OCI-LY7 (cell line): ENCODE measurements at regions not wholly inside any gene's neighbourhood (a gene's known extent, or its start where the extent isn't known, plus 50 kb on each side); places are given as distances from the start of the nearest gene placed in this dataset.
"Not testable (repeated sequence)": the region's sequence is repeated elsewhere in the genome, so short reads cannot be mapped to it uniquely, and the experiment has no call there.

Source experiments
- BruUV-seq: library from RNA; stranded (reverse); fragments of 400-500 nt; replicated peaks from 2 replicates; lab custom pipeline; 2021; lab: Mats Ljungman, UMichigan
- CTCF ChIA-PET: fragments of 300-600 bp; sonication (Branson Sonifier 250); formaldehyde crosslinking; loops from one replicate; lab custom pipeline; 2022; ENCODE audit warnings: antibody characterized with exemption; ENCODE audit not compliant: unreplicated experiment; lab: Charles Lee
- POLR2A ChIA-PET: fragments of 300-600 bp; sonication (Branson Sonifier 250); formaldehyde crosslinking; loops from one replicate; lab custom pipeline; 2022; ENCODE audit warnings: antibody characterized with exemption; lab: Charles Lee
- DNase-seq: peaks from one replicate; pipeline ENCODE4 v3.0.0-alpha.2; 2015; ENCODE audit warnings: low spot score
- H2AFZ ChIP-seq: fragments of 200-600 bp; sonication (generic), shearing (Covaris generic); 2 replicates; pipeline ENCODE4 v1.6.1; 2014; ENCODE audit warnings: mild to moderate bottlenecking, antibody characterized with exemption, low read length, moderate library complexity
- H3K27ac ChIP-seq: fragments of 200-600 bp; sonication (generic); 2 replicates; pipeline ENCODE4 v1.5.1; 2014; ENCODE audit warnings: mixed run types, low read depth, mild to moderate bottlenecking, moderate library complexity, low read length, inconsistent platforms; ENCODE audit not compliant: poor library complexity, severe bottlenecking
- H3K36me3 ChIP-seq: fragments of 200-600 bp; sonication (generic); 2 replicates; pipeline ENCODE4 v1.6.1; 2014; ENCODE audit warnings: mild to moderate bottlenecking, antibody characterized with exemption, low read length, moderate library complexity, mixed read lengths; ENCODE audit not compliant: insufficient read depth
- H3K4me1 ChIP-seq: fragments of 200-600 bp; sonication (generic); 2 replicates; pipeline ENCODE4 v1.5.1; 2014; ENCODE audit warnings: mild to moderate bottlenecking, low read length; ENCODE audit not compliant: insufficient read depth, poor library complexity, severe bottlenecking
- H3K4me2 ChIP-seq: fragments of 200-600 bp; sonication (generic); 2 replicates; pipeline ENCODE4 v1.6.1; 2014; ENCODE audit warnings: mild to moderate bottlenecking, low read length
- H3K4me3 ChIP-seq: fragments of 200-600 bp; sonication (generic); 2 replicates; pipeline ENCODE4 v1.5.1; 2014; ENCODE audit warnings: mild to moderate bottlenecking, low read depth, low read length; ENCODE audit not compliant: poor library complexity, severe bottlenecking
- H3K79me2 ChIP-seq: fragments of 200-600 bp; sonication (generic); 2 replicates; pipeline ENCODE4 v1.6.1; 2016; ENCODE audit warnings: low read depth, mild to moderate bottlenecking, low read length, moderate library complexity, mixed read lengths; ENCODE audit not compliant: insufficient read depth
- H3K9me2 ChIP-seq: fragments of 200-600 bp; sonication (generic); 2 replicates; pipeline ENCODE4 v1.6.1; 2016; ENCODE audit warnings: mild to moderate bottlenecking, low read length, mixed read lengths; ENCODE audit not compliant: insufficient read depth
- H3K9me3 ChIP-seq: fragments of 200-600 bp; sonication (generic); 2 replicates; pipeline ENCODE4 v1.6.1; 2014; ENCODE audit warnings: mild to moderate bottlenecking, mixed run types, low read length, mixed read lengths
- H4K20me1 ChIP-seq: fragments of 200-600 bp; sonication (generic); 2 replicates; pipeline ENCODE4 v1.6.1; 2014; ENCODE audit warnings: mild to moderate bottlenecking, antibody characterized with exemption, low read length, moderate library complexity, mixed read lengths; ENCODE audit not compliant: insufficient read depth
- CTCF ChIP-seq: fragments of 200-600 bp; sonication (generic); conservative IDR thresholded peaks from 2 replicates; pipeline ENCODE4 v1.5.1; 2014; ENCODE audit warnings: mild to moderate bottlenecking, antibody characterized with exemption, low read length, moderate library complexity, mixed read lengths
- EZH2phosphoT487 ChIP-seq: fragments of 200-600 bp; sonication (generic); IDR thresholded peaks from 2 replicates; pipeline ENCODE4 v1.6.1; 2018; ENCODE audit warnings: low read depth, borderline replicate concordance, mild to moderate bottlenecking, mixed run types, antibody characterized with exemption, low read length, moderate library complexity, mixed read lengths
- intact Hi-C: fragments of 100-400 bp; cut with micrococcal nuclease; formaldehyde crosslinking; loops from one replicate; pipeline ENCODE4 v1.10.0; 2022; ENCODE audit not compliant: unreplicated experiment

- H3K79me2 ChIP-seq = no peaks in the 10 kb centered on the region
- ChIA-PET POLR2A (interaction anchor here (0.5 to 1.0 kb wide), 2 partner anchors 10 to 73 kb away, joined by 3 to 4 read pairs; no protein-coding TSS in a partner anchor), CTCF (no interaction called here)
- H3K9me3 ChIP-seq = no peaks in the 10 kb centered on the region
- no peak overlapping the region for H3K4me3 ChIP-seq
- no peak for DNase-seq
- H3K4me2 ChIP-seq = no peak overlapping the region
- H3K4me1 ChIP-seq = no peaks in the 10 kb centered on the region
- TF ChIP-seq CTCF (no peak), EZH2phosphoT487 (no peak)
- intact Hi-C loops = no loop called here
- no peak overlapping the region for H2AFZ ChIP-seq
- no peaks in the 10 kb centered on the region for H3K9me2 ChIP-seq
- no peaks in the 10 kb centered on the region for H4K20me1 ChIP-seq
- no peak overlapping the region for H3K27ac ChIP-seq
- BruUV-seq = no TSS peak
- H3K36me3 ChIP-seq = no peaks in the 10 kb centered on the region
These were observed 68.8 kb downstream of the C9orf50 start for GRCh38 chr9:129552064-129552463.

- ChIA-PET CTCF (no interaction called here), POLR2A (interaction anchor here (1.0 kb wide), 1 partner anchor 10 kb away, joined by 3 read pairs; no protein-coding TSS in a partner anchor)
- Histone ChIP-seq H3K27ac (no peak overlapping the region), H3K36me3 (no peaks in the 10 kb centered on the region), H2AFZ (no peak overlapping the region), H4K20me1 (no peaks in the 10 kb centered on the region), H3K9me3 (no peaks in the 10 kb centered on the region), H3K4me3 (no peak overlapping the region), H3K4me1 (no peaks in the 10 kb centered on the region), H3K9me2 (no peaks in the 10 kb centered on the region), H3K79me2 (no peaks in the 10 kb centered on the region), H3K4me2 (no peak overlapping the region)
- intact Hi-C loops = no loop called here
- no peak for DNase-seq
- TF ChIP-seq CTCF = no peak
- no peak for TF ChIP-seq EZH2phosphoT487
- no TSS peak for BruUV-seq
These were observed 69.4 kb downstream of the C9orf50 start for GRCh38 chr9:129551393-129551973.

GRCh38 chr9:129550977-129551376, 69.9 kb downstream of the C9orf50 start:
- H2AFZ ChIP-seq, H4K20me1 ChIP-seq, intact Hi-C loops, CTCF ChIA-PET, H3K27ac ChIP-seq, H3K4me1 ChIP-seq, DNase-seq, H3K9me2 ChIP-seq, BruUV-seq, H3K4me2 ChIP-seq, H3K4me3 ChIP-seq, H3K36me3 ChIP-seq, H3K9me3 ChIP-seq, H3K79me2 ChIP-seq: not testable (repeated sequence)
- POLR2A ChIA-PET = interaction anchor here (1.0 kb wide), 1 partner anchor 11 kb away, joined by 3 read pairs; no protein-coding TSS in a partner anchor
